Hindlimb muscle (tissue), 1 donor: ENCODE measurements at regions not wholly inside any gene's neighbourhood (a gene's known extent, or its start where the extent isn't known, plus 50 kb on each side); places are given as distances from the start of the nearest gene placed in this dataset.

Experiments
- DNase-seq: peaks from one replicate; pipeline ENCODE4 v3.0.0-alpha.2; 2013

DNA sequence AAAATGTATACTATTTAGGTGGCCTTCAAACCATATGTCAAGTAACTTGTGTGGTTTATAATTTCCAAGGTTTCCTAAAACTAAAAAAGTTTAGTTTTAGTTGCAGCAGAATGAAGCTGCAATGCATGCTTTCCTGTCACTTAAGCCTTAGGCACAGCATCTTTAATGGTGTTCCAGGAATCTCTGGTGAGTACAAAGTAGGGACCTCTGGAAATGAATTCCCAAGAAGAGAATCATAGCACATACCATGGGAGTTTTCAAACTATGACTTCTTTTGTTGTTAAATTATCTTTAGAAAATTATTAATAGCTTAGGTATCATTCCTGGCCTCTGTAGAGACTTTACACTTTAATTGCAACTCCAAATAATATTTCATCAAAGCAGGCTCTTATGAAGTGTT lies 1005.9 kb upstream of the PABPC4L start:
- DNase-seq = no peak

- DNase-seq = no peak
These were observed 1002.7 kb upstream of the PABPC4L start for GRCh38 chr4:135204311-135204710.

GRCh38 chr4:135201081-135201480 lies 999.5 kb upstream of the PABPC4L start:
- no peak for DNase-seq

GRCh38 chr4:135197641-135198040 lies 996.1 kb upstream of the PABPC4L start:
- DNase-seq = no peak

DNA sequence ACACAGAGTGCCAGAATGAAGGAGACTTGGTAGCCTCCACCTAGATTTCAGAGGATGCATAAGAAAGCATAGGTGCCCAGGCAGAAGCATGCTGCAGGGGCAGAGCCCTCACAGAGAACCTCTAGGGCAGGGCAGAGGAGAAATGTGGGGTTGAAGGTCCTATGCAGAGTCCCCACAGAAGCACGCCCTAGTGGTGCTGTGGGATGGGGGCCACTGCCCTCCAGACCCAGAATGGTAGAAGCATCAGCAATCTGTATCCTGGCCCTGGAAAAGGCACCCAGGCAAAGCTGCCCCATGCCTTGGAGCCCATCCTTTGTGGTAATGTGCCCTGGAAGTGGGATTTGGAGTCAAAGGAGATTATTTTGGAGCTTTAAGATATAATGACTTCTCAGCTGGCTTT lies 992.9 kb upstream of the PABPC4L start:
- no peak for DNase-seq

DNA sequence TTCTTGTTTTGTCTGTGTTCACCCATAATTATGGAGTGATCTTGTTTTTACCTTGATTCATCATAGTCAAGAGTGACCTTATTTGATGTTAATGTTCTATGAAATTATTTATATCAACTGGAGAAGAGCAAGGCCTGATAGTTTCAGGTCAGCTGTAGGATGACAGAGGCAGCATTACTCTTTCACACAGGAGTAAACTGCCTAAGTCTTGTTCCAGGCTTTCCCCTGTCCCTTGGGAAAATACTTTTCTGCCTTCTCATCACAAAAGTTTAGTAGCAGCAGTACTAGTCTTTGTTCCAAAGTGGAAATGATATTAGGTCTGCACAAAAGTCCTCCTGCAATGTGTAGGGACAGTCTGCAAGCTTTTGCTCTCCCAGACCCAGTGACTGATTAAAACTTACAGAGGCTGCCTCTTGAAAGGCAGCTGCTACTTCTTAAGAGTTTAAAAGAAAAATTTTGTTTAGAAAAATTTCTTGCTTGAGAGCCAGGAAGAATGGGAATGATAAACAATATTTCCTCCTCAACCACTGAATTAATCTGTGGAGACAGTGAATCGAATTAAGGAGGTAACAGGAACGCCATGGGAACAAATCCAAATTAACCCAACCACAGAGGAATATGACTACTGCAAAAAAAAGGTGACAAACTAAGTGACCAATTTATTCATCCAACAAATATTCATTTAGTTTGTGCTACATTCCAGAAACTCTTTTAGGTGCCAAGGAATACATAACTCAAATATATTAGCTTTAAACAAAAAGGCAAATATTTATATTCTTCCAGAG lies 991.4 kb upstream of the PABPC4L start:
- no peak for DNase-seq

DNA sequence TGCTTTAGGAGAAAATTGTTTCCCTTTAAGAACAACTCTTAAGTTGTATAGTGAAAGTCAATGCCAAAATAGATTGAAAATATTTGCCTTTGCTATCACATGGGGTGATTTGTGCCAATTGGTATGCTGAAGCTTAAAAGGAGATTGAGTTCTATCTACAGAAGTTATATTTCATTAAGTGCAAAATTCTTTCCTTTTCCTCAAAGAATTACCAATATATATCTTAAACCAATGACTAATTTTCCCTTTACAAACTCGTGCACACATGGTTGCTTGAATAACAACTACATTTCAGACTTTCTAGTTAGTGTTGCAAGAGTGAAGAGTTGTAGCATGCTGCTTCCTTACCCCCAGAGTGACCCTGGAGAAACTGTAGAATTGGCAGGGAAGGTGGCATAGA lies 990.0 kb upstream of the PABPC4L start:
- DNase-seq = no peak

DNA sequence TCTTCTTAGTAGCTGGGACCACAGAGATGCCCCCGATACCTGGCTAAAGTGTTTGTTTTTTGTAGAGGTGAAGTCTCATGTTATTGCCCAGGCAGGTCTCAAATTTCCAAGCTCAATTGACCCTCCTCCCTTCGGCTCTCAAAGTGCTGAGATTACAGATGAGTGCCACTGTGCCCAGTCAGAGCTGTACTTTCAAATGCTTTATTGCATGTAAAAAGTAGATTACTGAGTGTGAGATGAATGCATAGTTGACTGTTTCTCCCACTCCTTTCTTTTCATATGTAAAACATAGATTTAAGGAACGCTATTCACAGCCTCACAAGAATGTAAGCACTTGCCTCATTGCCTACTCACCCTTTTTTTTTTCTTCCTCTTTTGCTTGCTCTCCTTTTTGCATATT lies 984.4 kb upstream of the PABPC4L start:
- no peak for DNase-seq

- DNase-seq = no peak
These were observed 983.7 kb upstream of the PABPC4L start for GRCh38 chr4:135185256-135185655.

DNA sequence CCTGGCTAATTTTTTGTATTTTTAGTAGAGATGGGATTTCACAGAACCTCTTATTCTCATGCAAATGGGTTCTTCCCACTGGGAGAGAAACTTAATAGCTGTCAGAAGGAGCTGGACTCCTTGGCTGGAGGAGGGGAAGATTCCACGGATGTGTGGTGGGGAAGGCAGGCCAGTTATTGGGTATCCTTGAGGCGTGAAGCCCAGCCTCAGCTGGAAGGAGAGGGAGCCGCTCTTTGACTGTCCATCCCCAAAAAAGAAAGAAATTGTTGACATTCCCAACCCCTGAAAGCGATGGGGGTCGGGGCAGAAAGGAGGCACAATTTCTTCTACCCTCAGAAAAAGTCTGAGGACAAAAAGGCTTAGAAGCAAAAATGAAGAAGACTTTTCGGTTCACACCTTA lies 983.1 kb upstream of the PABPC4L start:
- no peak for DNase-seq

- DNase-seq = no peak
These were observed 975.7 kb upstream of the PABPC4L start for GRCh38 chr4:135177321-135177720.

DNA sequence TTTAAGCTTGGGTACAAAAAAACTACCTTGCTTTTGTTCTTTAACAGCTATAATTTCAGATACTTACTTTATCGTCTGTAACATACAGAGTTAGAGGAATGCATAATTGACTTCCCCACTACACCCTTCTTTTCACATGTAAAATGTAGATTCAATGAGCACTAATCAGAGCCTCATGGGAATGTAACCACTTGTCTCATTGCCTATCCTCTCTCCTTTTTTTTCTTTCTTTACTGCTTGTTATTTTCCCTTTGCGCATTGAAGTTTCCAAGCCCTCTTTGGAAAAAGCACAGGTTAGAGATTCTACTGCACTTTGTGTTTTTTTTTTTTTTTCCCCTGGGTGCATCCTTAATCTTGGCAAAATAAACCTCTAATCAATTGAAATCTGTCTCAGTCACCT lies 965.1 kb upstream of the PABPC4L start:
- no peak for DNase-seq

- no peak for DNase-seq
These were observed 963.0 kb upstream of the PABPC4L start for GRCh38 chr4:135164601-135165000.

- DNase-seq = no peak
These were observed 942.9 kb upstream of the PABPC4L start for GRCh38 chr4:135144498-135144897.

DNA sequence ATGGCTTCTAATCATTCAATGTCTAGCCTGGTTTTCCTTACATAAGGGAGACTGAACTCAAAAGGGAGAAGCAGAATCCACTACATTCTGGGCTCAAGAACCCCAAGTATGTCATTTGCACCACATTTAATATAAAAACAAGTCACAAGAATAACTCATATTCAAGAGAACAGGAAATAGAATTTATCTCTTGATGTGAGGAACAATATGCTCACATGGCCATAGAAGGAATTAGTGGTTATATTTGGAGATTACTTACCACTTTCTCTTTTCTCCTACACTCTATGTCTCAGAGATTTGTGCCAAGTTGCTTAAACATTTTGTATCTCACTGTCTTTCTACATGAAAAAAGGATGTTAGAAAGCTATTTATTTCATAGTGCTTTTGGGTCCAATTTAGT lies 922.6 kb upstream of the PABPC4L start:
- DNase-seq = no peak

DNA sequence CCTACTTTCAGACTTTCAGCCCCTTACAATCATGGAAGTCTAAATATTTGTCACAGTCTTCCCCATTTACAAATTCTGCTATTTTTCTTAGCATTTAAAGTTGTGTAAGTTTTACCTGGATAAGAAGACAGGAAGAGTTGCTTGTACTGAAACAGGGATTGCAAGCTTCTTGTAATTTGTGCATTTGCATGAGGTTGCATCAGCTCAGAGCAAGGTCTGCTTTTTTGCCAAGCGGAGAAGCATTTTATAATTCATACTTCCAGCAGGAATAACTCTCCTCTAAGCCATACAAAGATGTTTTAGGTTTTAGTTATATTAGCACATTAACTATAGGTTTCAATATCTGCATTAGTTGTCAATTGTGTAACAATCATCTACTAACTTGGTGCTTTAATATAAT lies 922.0 kb upstream of the PABPC4L start:
- no peak for DNase-seq

- DNase-seq = no peak
These were observed 920.9 kb upstream of the PABPC4L start for GRCh38 chr4:135122457-135122856.

GRCh38 chr4:135120195-135120594 lies 918.6 kb upstream of the PABPC4L start:
- no peak for DNase-seq

- DNase-seq = no peak
These were observed 912.5 kb upstream of the PABPC4L start for GRCh38 chr4:135114079-135114478.

GRCh38 chr4:135098061-135098460 lies 896.5 kb upstream of the PABPC4L start:
- no peak for DNase-seq

- no peak for DNase-seq
These were observed 871.8 kb upstream of the PABPC4L start for GRCh38 chr4:135073389-135073788.

DNA sequence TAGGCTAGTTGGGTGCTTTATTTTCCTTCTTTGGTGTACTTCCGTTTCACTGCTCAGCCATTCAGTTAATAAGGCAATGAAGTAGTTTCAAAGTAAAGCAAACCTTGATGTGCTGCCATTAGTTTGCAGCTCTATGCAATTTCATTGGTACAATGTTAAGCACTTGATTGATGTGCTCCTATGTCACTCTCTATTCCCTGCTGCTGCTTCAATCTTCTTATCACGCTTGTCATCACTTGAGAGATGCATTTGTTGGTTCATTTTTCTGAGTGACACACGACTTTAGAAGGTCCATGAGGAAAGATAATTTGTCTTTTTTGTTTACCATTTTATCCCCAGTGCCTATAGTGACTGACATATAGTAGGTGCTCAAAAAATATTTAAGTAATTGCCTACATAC lies 871.0 kb upstream of the PABPC4L start:
- DNase-seq = no peak

- no peak for DNase-seq
These were observed 863.8 kb upstream of the PABPC4L start for GRCh38 chr4:135065366-135065765.

GRCh38 chr4:135050086-135050717 lies 848.6 kb upstream of the PABPC4L start:
- no peak for DNase-seq

DNA sequence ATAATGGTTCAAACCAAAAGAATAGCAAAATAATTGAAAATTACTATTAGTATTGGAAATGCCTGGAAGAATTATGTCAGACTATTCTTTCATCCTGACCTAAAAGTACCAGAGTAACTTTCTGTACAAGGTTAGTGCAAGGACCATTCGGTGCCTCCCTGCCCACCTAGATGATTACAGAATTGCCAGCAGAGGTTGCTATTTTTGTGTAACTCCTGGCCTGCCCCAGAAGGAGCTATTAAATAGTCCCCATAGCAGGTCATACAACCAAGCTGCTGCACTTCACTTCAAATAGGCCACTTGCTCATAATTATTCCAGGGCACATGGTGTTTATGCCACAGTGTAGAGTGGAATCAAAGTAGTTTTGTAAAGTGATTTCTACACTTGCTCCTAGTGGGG lies 831.1 kb upstream of the PABPC4L start:
- DNase-seq = no peak
